ENCODE measurements at regions not wholly inside any gene's neighbourhood (a gene's known extent, or its start where the extent isn't known, plus 50 kb on each side); places are given as distances from the start of the nearest gene placed in this dataset.

GRCh38 chr16:72501739-72502593 is 330.0 kb upstream of the PMFBP1 start:
- Histone ChIP-seq H3K9ac (no peak overlapping the region), H3K4me2 (no peak overlapping the region)

GRCh38 chr16:72500545-72500944 is 328.6 kb upstream of the PMFBP1 start:
- no peaks in the 10 kb centered on the region for H4K20me1 ChIP-seq (ENCODE audit: insufficient read depth)
- H3K4me3 ChIP-seq (IDR thresholded peaks at IDR 0.05; ENCODE audit: insufficient read depth, low read depth, low read length) = no peak overlapping the region
- H3K4me1 ChIP-seq (ENCODE audit: low read depth, poor library complexity, severe bottlenecking) = peaks cover 14% of the 10 kb centered on the region
- no peaks in the 10 kb centered on the region for H3K36me3 ChIP-seq (ENCODE audit: insufficient read depth)
- TF ChIP-seq CTCF (conservative IDR thresholded peaks at IDR 0.05; ENCODE audit: low read depth, low read length) = no peak
- H2AFZ ChIP-seq (ENCODE audit: low read depth) = no peak overlapping the region
- H3K27ac ChIP-seq = no peak overlapping the region
- H3K9ac ChIP-seq = no peak overlapping the region
- no peaks in the 10 kb centered on the region for H3K27me3 ChIP-seq (ENCODE audit: insufficient read depth, low read depth)
- no peak overlapping the region for H3K4me2 ChIP-seq
- no peaks in the 10 kb centered on the region for H3K79me2 ChIP-seq (ENCODE audit: insufficient read depth, low read depth)

More at GRCh38 chr16:72501739-72502593, 330.0 kb upstream of the PMFBP1 start:
- Histone ChIP-seq H3K4me3 (IDR thresholded peaks at IDR 0.05; ENCODE audit: insufficient read depth, low read depth, low read length) (no peak overlapping the region), H3K27ac (no peak overlapping the region), H3K79me2 (ENCODE audit: insufficient read depth, low read depth) (no peaks in the 10 kb centered on the region), H2AFZ (ENCODE audit: low read depth) (no peak overlapping the region), H3K4me1 (ENCODE audit: low read depth, poor library complexity, severe bottlenecking) (peaks cover 14% of the 10 kb centered on the region), H4K20me1 (ENCODE audit: insufficient read depth) (no peaks in the 10 kb centered on the region), H3K27me3 (ENCODE audit: insufficient read depth, low read depth) (no peaks in the 10 kb centered on the region), H3K36me3 (ENCODE audit: insufficient read depth) (no peaks in the 10 kb centered on the region)
- TF ChIP-seq CTCF (conservative IDR thresholded peaks at IDR 0.05; ENCODE audit: low read depth, low read length) = peak; percentile 86

GRCh38 chr16:72493716-72494415 is 321.9 kb upstream of the PMFBP1 start:
- H4K20me1 ChIP-seq (ENCODE audit: insufficient read depth) = no peaks in the 10 kb centered on the region
- no peak overlapping the region for H2AFZ ChIP-seq (ENCODE audit: low read depth)
- H3K4me3 ChIP-seq (IDR thresholded peaks at IDR 0.05; ENCODE audit: insufficient read depth, low read depth, low read length) = no peak overlapping the region
- H3K27me3 ChIP-seq (ENCODE audit: insufficient read depth, low read depth) = no peaks in the 10 kb centered on the region
- H3K4me2 ChIP-seq = no peak overlapping the region
- no peaks in the 10 kb centered on the region for H3K79me2 ChIP-seq (ENCODE audit: insufficient read depth, low read depth)
- no peak overlapping the region for H3K27ac ChIP-seq
- H3K9ac ChIP-seq = no peak overlapping the region
- TF ChIP-seq CTCF (conservative IDR thresholded peaks at IDR 0.05; ENCODE audit: low read depth, low read length) = no peak
- H3K4me1 ChIP-seq (ENCODE audit: low read depth, poor library complexity, severe bottlenecking) = peaks cover 9% of the 10 kb centered on the region
- H3K36me3 ChIP-seq (ENCODE audit: insufficient read depth) = no peaks in the 10 kb centered on the region

- no peak overlapping the region for H3K4me2 ChIP-seq
- TF ChIP-seq CTCF (conservative IDR thresholded peaks at IDR 0.05; ENCODE audit: low read depth, low read length) = no peak
- peaks cover 59% of the 10 kb centered on the region for H3K4me1 ChIP-seq (ENCODE audit: low read depth, poor library complexity, severe bottlenecking)
- no peak overlapping the region for H2AFZ ChIP-seq (ENCODE audit: low read depth)
- no peak overlapping the region for H3K9ac ChIP-seq
- no peaks in the 10 kb centered on the region for H3K79me2 ChIP-seq (ENCODE audit: insufficient read depth, low read depth)
- H3K27me3 ChIP-seq (ENCODE audit: insufficient read depth, low read depth) = no peaks in the 10 kb centered on the region; the same call in 1 of the 2 replicates
- no peaks in the 10 kb centered on the region for H4K20me1 ChIP-seq (ENCODE audit: insufficient read depth)
- H3K4me3 ChIP-seq (IDR thresholded peaks at IDR 0.05; ENCODE audit: insufficient read depth, low read depth, low read length) = no peak overlapping the region
- H3K36me3 ChIP-seq (ENCODE audit: insufficient read depth) = no peaks in the 10 kb centered on the region
- no peak overlapping the region for H3K27ac ChIP-seq
Observed at GRCh38 chr16:72487283-72487682, 315.3 kb upstream of the PMFBP1 start.
